IMR-90 (cell line): ENCODE measurements at regions not wholly inside any gene's neighbourhood (a gene's known extent, or its start where the extent isn't known, plus 50 kb on each side); places are given as distances from the start of the nearest gene placed in this dataset.

Experiments used
- ATAC-seq: fragments of 200-7000 bp; cut with Tn5 transposase; 2 replicates; pipeline ENCODE4 v1.9.1; 2020; ENCODE audit warnings: low read depth, mild to moderate bottlenecking, moderate library complexity
- BruUV-seq: library from RNA; stranded (reverse); fragments of 400-500 nt; replicated peaks from 2 replicates; lab custom pipeline; 2021; lab: Mats Ljungman, UMichigan
- CTCF ChIA-PET: fragments of 300-600 bp; formaldehyde crosslinking; extraction: SDS; loops from one replicate; lab custom pipeline; 2021; ENCODE audit warnings: antibody characterized with exemption; lab: Yijun Ruan, JAX
- POLR2A ChIA-PET: fragments of 300-600 bp; sonication (Branson Sonifier 250); formaldehyde crosslinking; loops from one replicate; lab custom pipeline; 2022; ENCODE audit warnings: antibody characterized with exemption; ENCODE audit not compliant: unreplicated experiment; lab: Charles Lee
- DNase-seq: peaks from one replicate; pipeline ENCODE4 v3.0.0; 2013
- H2AFZ ChIP-seq: replicated peaks from 2 replicates; pipeline ENCODE3; 2013; ENCODE audit warnings: low read length, mild to moderate bottlenecking; ENCODE audit not compliant: poor library complexity
- H2AK5ac ChIP-seq: 2 replicates; pipeline ENCODE4 v1.6.1; 2013; ENCODE audit warnings: low read depth, low read length, inconsistent platforms
- H2AK9ac ChIP-seq: replicated peaks from 2 replicates; pipeline ENCODE3; 2013; ENCODE audit warnings: mild to moderate bottlenecking, low read depth, low read length, moderate library complexity; ENCODE audit not compliant: poor library complexity
- H2BK120ac ChIP-seq: 2 replicates; pipeline ENCODE4 v1.6.1; 2013; ENCODE audit warnings: low read depth, low read length, inconsistent platforms
- H2BK15ac ChIP-seq: 3 replicates; pipeline ENCODE4 v1.6.1; 2013; ENCODE audit warnings: low read depth, low read length, inconsistent platforms
- H2BK20ac ChIP-seq: 2 replicates; pipeline ENCODE4 v1.6.1; 2013; ENCODE audit warnings: low read depth, mild to moderate bottlenecking, inconsistent platforms, low read length, moderate library complexity
- H2BK5ac ChIP-seq: 2 replicates; pipeline ENCODE4 v1.6.1; 2013; ENCODE audit warnings: mild to moderate bottlenecking, low read depth, low read length, inconsistent platforms; ENCODE audit not compliant: poor library complexity, severe bottlenecking
- H3K14ac ChIP-seq: replicated peaks from 2 replicates; pipeline ENCODE4 v1.6.1; 2013; ENCODE audit warnings: low read depth, low read length, inconsistent platforms
- H3K18ac ChIP-seq: 2 replicates; pipeline ENCODE4 v1.6.1; 2013; ENCODE audit warnings: low read depth, low read length, control low read depth
- H3K23ac ChIP-seq: 2 replicates; pipeline ENCODE4 v1.6.1; 2013; ENCODE audit warnings: low read depth, low read length, inconsistent platforms
- H3K27ac ChIP-seq: 2 replicates; pipeline ENCODE4 v1.5.1; 2013; ENCODE audit warnings: mild to moderate bottlenecking, control low read depth, low read length; ENCODE audit not compliant: insufficient read depth
- H3K27me3 ChIP-seq: 2 replicates; pipeline ENCODE4 v1.6.1; 2013; ENCODE audit warnings: low read length; ENCODE audit not compliant: control insufficient read depth, insufficient read depth
- H3K36me3 ChIP-seq: 2 replicates; pipeline ENCODE4 v1.6.1; 2013; ENCODE audit warnings: low read length, mixed read lengths; ENCODE audit not compliant: control insufficient read depth, insufficient read depth
- H3K4ac ChIP-seq: 2 replicates; pipeline ENCODE4 v1.6.1; 2013; ENCODE audit warnings: low read depth, low read length, inconsistent platforms
- H3K4me1 ChIP-seq: 2 replicates; pipeline ENCODE4 v1.6.1; 2013; ENCODE audit warnings: low read length, mixed read lengths; ENCODE audit not compliant: control insufficient read depth, insufficient read depth
- H3K4me2 ChIP-seq: 2 replicates; pipeline ENCODE4 v1.6.1; 2013; ENCODE audit warnings: low read depth, mild to moderate bottlenecking, control low read depth, low read length, moderate library complexity
- H3K4me3 ChIP-seq: 2 replicates; pipeline ENCODE4 v1.5.1; 2013; ENCODE audit warnings: low read depth, mild to moderate bottlenecking, control low read depth, low read length, moderate library complexity; ENCODE audit not compliant: insufficient read depth
- H3K56ac ChIP-seq: 2 replicates; pipeline ENCODE4 v1.6.1; 2013; ENCODE audit warnings: low read length, inconsistent platforms; ENCODE audit not compliant: insufficient read depth; ENCODE audit errors: extremely low read depth
- H3K79me1 ChIP-seq, 2 experiments: 2 replicates each; pipeline ENCODE4 v1.6.1; 2013; ENCODE audit warnings: low read length in 2 of 2, inconsistent platforms in 1 of 2, low read depth in 1 of 2
- H3K9ac ChIP-seq: 2 replicates; pipeline ENCODE4 v1.6.1; 2013; ENCODE audit warnings: low read depth, low read length, control low read depth
- H3K9me1 ChIP-seq: 2 replicates; pipeline ENCODE4 v1.6.1; 2013; ENCODE audit warnings: low read length, inconsistent platforms; ENCODE audit not compliant: insufficient read depth
- H3K9me3 ChIP-seq: 2 replicates; pipeline ENCODE4 v1.6.1; 2013; ENCODE audit warnings: low read length; ENCODE audit not compliant: control insufficient read depth, insufficient read depth
- H4K20me1 ChIP-seq: 2 replicates; pipeline ENCODE4 v1.6.1; 2013; ENCODE audit warnings: low read length, inconsistent platforms; ENCODE audit not compliant: insufficient read depth
- H4K5ac ChIP-seq: 2 replicates; pipeline ENCODE4 v1.6.1; 2013; ENCODE audit warnings: mild to moderate bottlenecking, low read depth, low read length, control low read depth
- H4K8ac ChIP-seq, 2 experiments: 2 replicates each; pipeline ENCODE4 v1.6.1; 2013; ENCODE audit warnings: low read depth in 2 of 2, low read length in 2 of 2, control low read depth in 1 of 2, inconsistent platforms in 1 of 2
- H4K91ac ChIP-seq: 2 replicates; pipeline ENCODE4 v1.6.1; 2013; ENCODE audit warnings: low read depth, low read length, inconsistent platforms; ENCODE audit not compliant: insufficient read depth
- POLR2A ChIP-seq: IDR thresholded peaks from 2 replicates; pipeline ENCODE4 v1.6.1; 2012; ENCODE audit warnings: mild to moderate bottlenecking, low read depth, low read length
- dilution Hi-C: fragments of 300-500 bp; cut with HindIII; formaldehyde crosslinking; loops from one replicate; pipeline ENCODE4 v1.14.3; 2018; ENCODE audit warnings: low sequenced_read_pairs; ENCODE audit not compliant: unreplicated experiment
- in situ Hi-C: fragments of 300-500 bp; cut with MboI; formaldehyde crosslinking; loops from 3 replicates; pipeline ENCODE4 v1.14.3; 2019; ENCODE audit warnings: low sequenced_read_pairs, inconsistent platforms, mixed read lengths
- intact Hi-C: fragments of 100-400 bp; cut with micrococcal nuclease; formaldehyde crosslinking; loops from 2 replicates; pipeline ENCODE4 v1.10.0; 2022

DNA sequence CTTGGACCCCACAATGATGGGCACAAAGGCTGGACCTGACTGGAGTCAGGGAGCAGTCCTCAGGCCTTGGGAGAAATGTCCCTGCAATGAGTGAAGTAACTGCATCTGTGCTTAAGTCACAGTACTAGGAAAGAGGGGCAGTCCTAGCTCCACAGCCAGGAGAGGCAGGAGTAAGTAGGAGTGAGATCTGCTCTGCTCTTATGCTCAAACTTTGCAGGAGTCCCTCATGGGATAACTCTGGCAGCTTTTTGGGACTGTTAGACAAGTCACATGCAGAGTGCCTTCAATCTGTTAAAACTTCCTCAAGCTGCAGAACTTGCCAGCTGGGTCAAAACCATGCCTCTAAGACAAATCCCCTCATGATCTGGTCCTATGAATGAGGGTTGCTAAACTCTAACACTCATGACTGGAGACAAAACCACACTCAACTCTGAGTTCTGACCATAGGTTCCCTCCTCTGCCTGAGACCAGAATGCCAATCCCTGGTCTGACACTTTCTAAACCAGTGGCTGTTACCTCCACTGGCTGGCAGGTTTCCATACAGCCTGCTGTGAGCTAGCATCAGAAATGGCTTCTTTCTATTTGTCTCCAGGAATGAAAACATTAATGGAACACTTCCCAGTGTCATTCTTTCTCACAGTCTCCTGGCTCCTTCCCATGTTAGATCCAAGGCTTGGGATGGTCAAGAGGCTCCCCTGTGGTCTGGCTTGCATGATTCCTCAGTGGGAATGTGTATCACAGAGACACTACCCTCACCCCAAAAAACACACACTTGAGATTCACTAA lies 819.3 kb downstream of the PCDH7 start:
- no peaks in the 10 kb centered on the region for H3K36me3 ChIP-seq
- H3K4me1 ChIP-seq = no peaks in the 10 kb centered on the region
- no peaks in the 10 kb centered on the region for H3K9me1 ChIP-seq
- H4K5ac ChIP-seq = no peak overlapping the region
- no peaks in the 10 kb centered on the region for H3K27me3 ChIP-seq
- H4K8ac ChIP-seq = no peak overlapping the region
- intact Hi-C loops (no loop called here), in situ Hi-C loops (no loop called here), dilution Hi-C loops (no loop called here)
- ATAC-seq (no peak), DNase-seq (no peak)
- H4K20me1 ChIP-seq = no peaks in the 10 kb centered on the region
- no peak overlapping the region for H2BK120ac ChIP-seq
- no peaks in the 10 kb centered on the region for H3K79me1 ChIP-seq
- no peak overlapping the region for H3K18ac ChIP-seq
- H2BK15ac ChIP-seq = no peak overlapping the region
- no peak overlapping the region for H3K14ac ChIP-seq
- no peak overlapping the region for H3K4ac ChIP-seq
- no peak overlapping the region for H3K56ac ChIP-seq
- ChIA-PET CTCF (no interaction called here), POLR2A (no interaction called here)
- no peak for TF ChIP-seq POLR2A
- H4K91ac ChIP-seq = no peak overlapping the region
- H3K4me2 ChIP-seq = no peak overlapping the region
- no TSS peak for BruUV-seq
- no peak overlapping the region for H2AFZ ChIP-seq
- no peak overlapping the region for H2AK9ac ChIP-seq
- no peak overlapping the region for H2BK5ac ChIP-seq
- no peak overlapping the region for H3K27ac ChIP-seq
- no peak overlapping the region for H2AK5ac ChIP-seq
- H3K9ac ChIP-seq = no peak overlapping the region
- H3K23ac ChIP-seq = no peak overlapping the region
- H3K4me3 ChIP-seq = no peak overlapping the region
- no peaks in the 10 kb centered on the region; the same call in 1 of the 2 replicates for H3K9me3 ChIP-seq
- H2BK20ac ChIP-seq = no peak overlapping the region
